Psoas muscle (tissue), 7 donors: ENCODE measurements at regions not wholly inside any gene's neighbourhood (a gene's known extent, or its start where the extent isn't known, plus 50 kb on each side); places are given as distances from the start of the nearest gene placed in this dataset.

ENCODE experiments used
- ATAC-seq, 4 donors: fragments of 200-7000 bp; cut with Tn5 transposase; one replicate each; pipeline ENCODE4 v1.9.1; 2020; ENCODE audit warnings: moderate library complexity in 3 of 4, mild to moderate bottlenecking in 2 of 4
- DNase-seq, 2 donors: peaks; one replicate each; pipeline ENCODE4 v3.0.0-alpha.2; 2020
- H3K27ac ChIP-seq: fragments of 200-600 bp; one replicate; pipeline ENCODE4 v1.8.0; 2022
- H3K27me3 ChIP-seq, 3 donors: fragments of 200-600 bp in 1 of 3; one replicate each; pipeline versions ENCODE4 v1.6.1 to v1.8.0; 2013 to 2022; ENCODE audit warnings: low read length in 2 of 3, mild to moderate bottlenecking in 2 of 3, moderate library complexity in 1 of 3; ENCODE audit not compliant: insufficient read depth in 3 of 3
- H3K36me3 ChIP-seq, 2 donors: fragments of 200-600 bp in 1 of 2; one replicate each; pipeline versions ENCODE4 v1.6.1 to v1.8.0; 2013 to 2022; ENCODE audit warnings: low read depth in 1 of 2, mild to moderate bottlenecking in 1 of 2, moderate library complexity in 1 of 2; ENCODE audit not compliant: insufficient read depth in 1 of 2
- H3K4me1 ChIP-seq: fragments of 200-600 bp; one replicate; pipeline ENCODE4 v1.8.0; 2022
- H3K4me3 ChIP-seq: fragments of 200-600 bp; one replicate; pipeline ENCODE4 v1.8.0; 2022; ENCODE audit warnings: mild to moderate bottlenecking
- H3K9me3 ChIP-seq: fragments of 200-600 bp; one replicate; pipeline ENCODE4 v1.8.0; 2022
- WGBS, 3 donors: extraction: QIAGEN DNeasy Blood & Tissue Kit; methylation state at CpG; one replicate each; pipeline versions ENCODE4 v1.1.6 to v1.1.7; 2013; 5-methylcytosine and 5-hydroxymethylcytosine counted together
- intact Hi-C, 2 donors: fragments of 100-400 bp; cut with DNase I; formaldehyde crosslinking; loops; one replicate each; pipeline versions ENCODE4 v1.11.0 to v1.14.2; 2022
- TF ChIP-seq, protein P1 (sequence below): fragments of 200-600 bp; IDR thresholded peaks from one replicate; pipeline ENCODE4 v1.8.0; 2022; ENCODE audit warnings: antibody characterized with exemption
- donor health status: healthy with polysubstance abuse.
- donor health status: DM: no; HTN: no; CAD: no; lungs with moderate emphysema.
- donor health status: Bipolar disorder and iron deficiency.
- donor health status: healthy.
- donor health status: DM: yes; HTN: yes; CAD: no.
- donor health status: DM: no; HTN: no; CAD: no.
- donor health status: DM: yes; HTN: yes; CAD: no.

DNA sequence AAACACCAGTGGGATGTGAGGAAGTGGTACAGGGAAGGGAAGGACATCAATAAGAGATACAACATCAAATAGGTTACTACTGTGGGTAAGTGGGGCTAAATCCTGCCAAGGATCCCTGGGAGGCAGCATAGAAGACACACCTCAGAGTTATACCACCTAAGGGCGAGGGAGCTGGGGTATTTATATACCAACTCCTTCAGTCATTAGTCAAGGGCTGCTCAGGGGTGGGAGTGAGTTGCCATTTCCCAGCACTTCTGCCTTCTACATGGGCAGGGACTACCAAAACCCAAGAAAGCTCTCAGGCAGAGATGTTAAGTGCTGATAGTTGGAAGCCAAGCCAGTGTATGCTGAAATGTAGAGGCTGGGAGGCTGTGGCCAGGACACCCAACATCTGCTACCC lies 57.5 kb upstream of the MARCHF10 start:
- 96 to 100% (median 98%) methylated on average over 1 of the region's 1 CpG for WGBS, 3 donors
- Histone ChIP-seq H3K4me3 (no peak overlapping the region), H3K36me3 (no peaks in the 10 kb centered on the region), H3K9me3 (no peaks in the 10 kb centered on the region), H3K27me3 (no peaks in the 10 kb centered on the region), H3K4me1 (no peaks in the 10 kb centered on the region), H3K27ac (no peak overlapping the region)
- TF ChIP-seq, protein P1, sequence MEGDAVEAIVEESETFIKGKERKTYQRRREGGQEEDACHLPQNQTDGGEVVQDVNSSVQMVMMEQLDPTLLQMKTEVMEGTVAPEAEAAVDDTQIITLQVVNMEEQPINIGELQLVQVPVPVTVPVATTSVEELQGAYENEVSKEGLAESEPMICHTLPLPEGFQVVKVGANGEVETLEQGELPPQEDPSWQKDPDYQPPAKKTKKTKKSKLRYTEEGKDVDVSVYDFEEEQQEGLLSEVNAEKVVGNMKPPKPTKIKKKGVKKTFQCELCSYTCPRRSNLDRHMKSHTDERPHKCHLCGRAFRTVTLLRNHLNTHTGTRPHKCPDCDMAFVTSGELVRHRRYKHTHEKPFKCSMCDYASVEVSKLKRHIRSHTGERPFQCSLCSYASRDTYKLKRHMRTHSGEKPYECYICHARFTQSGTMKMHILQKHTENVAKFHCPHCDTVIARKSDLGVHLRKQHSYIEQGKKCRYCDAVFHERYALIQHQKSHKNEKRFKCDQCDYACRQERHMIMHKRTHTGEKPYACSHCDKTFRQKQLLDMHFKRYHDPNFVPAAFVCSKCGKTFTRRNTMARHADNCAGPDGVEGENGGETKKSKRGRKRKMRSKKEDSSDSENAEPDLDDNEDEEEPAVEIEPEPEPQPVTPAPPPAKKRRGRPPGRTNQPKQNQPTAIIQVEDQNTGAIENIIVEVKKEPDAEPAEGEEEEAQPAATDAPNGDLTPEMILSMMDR: no peak
- no peak for ATAC-seq
- DNase-seq: no peak
- intact Hi-C loops: no loop called here

DNA sequence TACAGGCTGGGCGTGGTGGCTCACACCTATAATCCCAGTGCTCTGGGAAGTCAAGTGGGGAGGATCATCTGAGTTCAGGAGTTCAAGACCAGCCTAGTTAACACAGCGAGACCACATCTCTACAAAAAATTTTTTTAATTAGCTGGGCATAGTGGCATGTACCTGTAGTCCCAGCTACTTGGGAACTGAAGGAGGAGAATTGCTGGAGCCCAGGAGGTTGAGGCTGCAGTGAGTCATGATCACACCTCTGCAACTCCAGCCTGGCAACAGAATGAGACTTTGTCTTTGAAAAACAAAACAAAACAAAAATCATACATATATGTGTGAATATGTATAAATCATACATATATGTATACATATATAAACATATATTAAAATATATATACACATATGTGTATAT lies 54.1 kb upstream of the MARCHF10 start:
- ATAC-seq: no peak
- no peaks in the 10 kb centered on the region for H3K4me1 ChIP-seq
- intact Hi-C loops: no loop called here
- no peak overlapping the region for H3K4me3 ChIP-seq
- H3K27me3 ChIP-seq: no peaks in the 10 kb centered on the region
- WGBS, 3 donors: 90 to 100% (median 96%) methylated on average over 2 of the region's 2 CpGs
- DNase-seq: no peak
- no peak overlapping the region for H3K27ac ChIP-seq
- no peaks in the 10 kb centered on the region for H3K9me3 ChIP-seq
- no peaks in the 10 kb centered on the region for H3K36me3 ChIP-seq
- TF ChIP-seq, protein P1: no peak

DNA sequence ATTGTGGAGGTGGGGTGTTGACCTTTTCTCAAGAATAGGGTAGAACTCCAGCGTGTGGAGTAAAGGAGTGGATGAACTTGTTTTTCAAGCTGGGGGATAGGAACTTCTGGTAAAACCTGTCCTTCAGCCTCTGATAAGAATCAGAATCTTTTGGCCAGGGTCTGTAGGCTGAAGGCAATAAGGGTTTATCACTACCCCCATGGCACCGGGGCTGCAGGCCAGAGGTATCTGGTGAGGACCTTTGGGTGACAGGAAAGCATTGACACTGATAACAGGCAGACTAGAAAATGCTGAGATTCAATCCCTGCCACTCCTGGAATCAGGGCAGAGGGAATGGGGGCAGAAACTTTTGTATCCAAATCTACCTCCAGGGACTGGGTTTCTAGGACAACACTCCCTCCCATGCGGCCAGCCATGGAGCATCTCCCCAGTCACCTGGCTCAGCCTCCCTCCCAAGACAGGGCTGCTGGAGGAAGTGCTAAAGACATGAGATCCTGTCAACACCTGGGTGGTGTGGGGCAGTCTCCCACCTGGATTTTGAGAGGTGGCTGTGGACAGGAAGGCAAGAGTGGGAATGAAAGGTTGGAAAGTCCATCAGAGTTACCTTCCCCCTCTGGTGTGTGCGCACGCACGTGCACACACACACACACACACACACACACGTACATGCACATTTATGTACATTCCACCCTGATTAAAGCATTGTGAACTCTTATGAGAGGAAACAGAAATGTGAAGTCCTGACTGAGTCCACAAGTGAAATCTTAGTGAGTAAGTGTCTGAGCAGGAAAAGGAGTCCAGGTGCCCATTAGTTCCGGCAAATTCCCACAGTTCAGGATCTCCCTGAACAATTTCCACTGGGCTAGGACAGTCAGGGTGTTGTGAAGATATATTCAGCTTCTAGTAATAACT lies 53.1 kb upstream of the MARCHF10 start:
- 82 to 85% (median 83%) methylated on average over 8 of the region's 8 CpGs for WGBS, 3 donors
- no peak for ATAC-seq
- intact Hi-C loops: no loop called here

DNA sequence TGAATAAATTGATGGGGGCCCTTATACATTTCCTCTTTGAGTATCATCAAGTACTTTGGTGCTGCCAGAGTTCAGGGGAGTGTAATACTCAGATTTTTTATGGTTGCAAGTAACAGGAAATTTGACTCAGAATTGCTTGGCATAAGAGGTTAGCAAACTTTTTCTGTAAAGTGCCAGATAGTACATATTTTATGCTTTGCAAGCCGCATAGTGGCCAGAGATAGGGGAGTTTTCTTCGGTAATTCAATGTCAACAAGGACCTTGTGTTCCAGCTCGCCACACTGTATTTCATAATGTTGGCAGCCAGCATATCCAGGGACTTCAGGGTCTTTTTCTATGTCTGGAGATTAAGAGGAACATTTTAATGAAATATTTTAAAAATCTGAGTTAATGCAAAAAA lies 51.0 kb upstream of the MARCHF10 start:
- no peak overlapping the region for H3K4me3 ChIP-seq
- ATAC-seq (no peak), DNase-seq (no peak)
- H3K27ac ChIP-seq: no peak overlapping the region
- 53 to 74% (median 55%) methylated on average over 3 of the region's 3 CpGs for WGBS, 3 donors
- H3K9me3 ChIP-seq: no peaks in the 10 kb centered on the region
- intact Hi-C loops: no loop called here
- TF ChIP-seq, protein P1: no peak
- no peaks in the 10 kb centered on the region for H3K4me1 ChIP-seq
- no peaks in the 10 kb centered on the region for H3K27me3 ChIP-seq
- H3K36me3 ChIP-seq: no peaks in the 10 kb centered on the region

More for the DNA sequence above, 53.1 kb upstream of the MARCHF10 start:
- Histone ChIP-seq H3K36me3 (no peaks in the 10 kb centered on the region), H3K9me3 (no peaks in the 10 kb centered on the region), H3K27ac (no peak overlapping the region), H3K4me1 (no peaks in the 10 kb centered on the region), H3K4me3 (no peak overlapping the region), H3K27me3 (no peaks in the 10 kb centered on the region)
- no peak for DNase-seq
- TF ChIP-seq, protein P1: no peak
